ENCODE measurements at regions not wholly inside any gene's neighbourhood (a gene's known extent, or its start where the extent isn't known, plus 50 kb on each side); places are given as distances from the start of the nearest gene placed in this dataset.

- FAIRE-seq: no peak
- H3K27me3 ChIP-seq (ENCODE audit: control insufficient read depth, insufficient read depth, low read length): no peaks in the 10 kb centered on the region
Observed at GRCh38 chr9:108160706-108161355, 671.3 kb upstream of the KLF4 start.

GRCh38 chr9:108160039-108160438 is 670.5 kb upstream of the KLF4 start:
- no peak for TF ChIP-seq CTCF (IDR thresholded peaks at IDR 0.05; ENCODE audit: insufficient read depth, low read length, severe bottlenecking)
- DNase-seq (ENCODE audit: low read depth): no peak
- FAIRE-seq: no peak
- Histone ChIP-seq H3K36me3 (ENCODE audit: control insufficient read depth, insufficient read depth, low read length) (no peaks in the 10 kb centered on the region), H3K27me3 (ENCODE audit: control insufficient read depth, insufficient read depth, low read length) (no peaks in the 10 kb centered on the region), H3K4me3 (ENCODE audit: low read depth, low read length) (no peak overlapping the region)

More at GRCh38 chr9:108160706-108161355, 671.3 kb upstream of the KLF4 start:
- no peak for TF ChIP-seq CTCF (IDR thresholded peaks at IDR 0.05; ENCODE audit: insufficient read depth, low read length, severe bottlenecking)
- no peak for DNase-seq (ENCODE audit: low read depth)
- Histone ChIP-seq H3K4me3 (ENCODE audit: low read depth, low read length) (no peak overlapping the region), H3K36me3 (ENCODE audit: control insufficient read depth, insufficient read depth, low read length) (no peaks in the 10 kb centered on the region)

GRCh38 chr9:108158236-108158995 is 668.8 kb upstream of the KLF4 start:
- DNase-seq (ENCODE audit: low read depth): no peak
- no peaks in the 10 kb centered on the region for H3K36me3 ChIP-seq (ENCODE audit: control insufficient read depth, insufficient read depth, low read length)
- no peak for FAIRE-seq
- H3K27me3 ChIP-seq (ENCODE audit: control insufficient read depth, insufficient read depth, low read length): no peaks in the 10 kb centered on the region
- no peak for TF ChIP-seq CTCF (IDR thresholded peaks at IDR 0.05; ENCODE audit: insufficient read depth, low read length, severe bottlenecking)
- no peak overlapping the region for H3K4me3 ChIP-seq (ENCODE audit: low read depth, low read length)

- H3K4me3 ChIP-seq (ENCODE audit: low read depth, low read length): no peak overlapping the region
- DNase-seq (ENCODE audit: low read depth): peak; percentile 82
- no peak for FAIRE-seq
Observed at GRCh38 chr9:108156270-108156998, 666.9 kb upstream of the KLF4 start.

GRCh38 chr9:108153416-108153815 is 663.8 kb upstream of the KLF4 start:
- DNase-seq (ENCODE audit: low read depth) (no peak), FAIRE-seq (no peak)
- Histone ChIP-seq H3K4me3 (ENCODE audit: low read depth, low read length) (no peak overlapping the region), H3K36me3 (ENCODE audit: control insufficient read depth, insufficient read depth, low read length) (no peaks in the 10 kb centered on the region), H3K27me3 (ENCODE audit: control insufficient read depth, insufficient read depth, low read length) (no peaks in the 10 kb centered on the region)
- no peak for TF ChIP-seq CTCF (IDR thresholded peaks at IDR 0.05; ENCODE audit: insufficient read depth, low read length, severe bottlenecking)

More at GRCh38 chr9:108156270-108156998, 666.9 kb upstream of the KLF4 start:
- Histone ChIP-seq H3K36me3 (ENCODE audit: control insufficient read depth, insufficient read depth, low read length) (no peaks in the 10 kb centered on the region), H3K27me3 (ENCODE audit: control insufficient read depth, insufficient read depth, low read length) (no peaks in the 10 kb centered on the region)
- no peak for TF ChIP-seq CTCF (IDR thresholded peaks at IDR 0.05; ENCODE audit: insufficient read depth, low read length, severe bottlenecking)

Data from bronchial epithelial cell (primary cell).